ENCODE measurements at regions not wholly inside any gene's neighbourhood (a gene's known extent, or its start where the extent isn't known, plus 50 kb on each side); places are given as distances from the start of the nearest gene placed in this dataset.

DNA sequence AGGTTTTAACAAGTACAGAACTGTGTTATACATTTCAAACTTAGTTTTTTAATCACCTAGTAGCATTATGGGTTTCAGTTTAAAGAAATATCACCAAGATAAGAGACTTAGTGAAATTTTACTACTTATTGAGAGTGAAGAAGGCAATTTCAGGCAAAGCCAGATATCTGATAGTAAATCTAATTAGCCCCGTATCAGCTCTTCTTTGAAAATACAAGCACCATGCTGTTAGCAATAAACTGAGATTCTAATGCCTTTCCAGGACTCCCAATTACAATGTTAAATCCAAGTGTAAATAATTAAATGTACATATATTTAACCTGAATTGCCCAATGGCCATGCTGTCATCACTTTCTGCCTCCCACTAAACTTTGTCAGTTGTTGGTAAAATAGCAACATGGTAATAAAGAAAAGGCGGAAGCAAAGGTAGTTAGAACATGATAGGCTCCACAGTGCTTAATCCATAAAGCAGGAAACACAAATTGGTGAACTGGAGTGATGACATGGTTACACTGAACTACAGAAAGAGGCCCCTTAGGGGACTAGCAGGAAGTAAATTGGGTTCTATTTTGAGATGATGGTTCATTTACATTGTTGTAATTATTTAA lies 646.1 kb downstream of the C12orf50 start:
- ChIA-PET CTCF (no interaction called here), POLR2A (no interaction called here)
- no peak for TF ChIP-seq ARNT (IDR thresholded peaks at IDR 0.05)
- no peak for TF ChIP-seq SP1 (IDR thresholded peaks at IDR 0.05)
- TF ChIP-seq, protein P1, sequence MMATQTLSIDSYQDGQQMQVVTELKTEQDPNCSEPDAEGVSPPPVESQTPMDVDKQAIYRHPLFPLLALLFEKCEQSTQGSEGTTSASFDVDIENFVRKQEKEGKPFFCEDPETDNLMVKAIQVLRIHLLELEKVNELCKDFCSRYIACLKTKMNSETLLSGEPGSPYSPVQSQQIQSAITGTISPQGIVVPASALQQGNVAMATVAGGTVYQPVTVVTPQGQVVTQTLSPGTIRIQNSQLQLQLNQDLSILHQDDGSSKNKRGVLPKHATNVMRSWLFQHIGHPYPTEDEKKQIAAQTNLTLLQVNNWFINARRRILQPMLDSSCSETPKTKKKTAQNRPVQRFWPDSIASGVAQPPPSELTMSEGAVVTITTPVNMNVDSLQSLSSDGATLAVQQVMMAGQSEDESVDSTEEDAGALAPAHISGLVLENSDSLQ (IDR thresholded peaks at IDR 0.05): no peak
- no peak for TF ChIP-seq NFRKB (IDR thresholded peaks at IDR 0.05)
- TF ChIP-seq BHLHE40 (IDR thresholded peaks at IDR 0.05; ENCODE audit: borderline replicate concordance): no peak
- TF ChIP-seq HDGF (IDR thresholded peaks at IDR 0.05; ENCODE audit: borderline replicate concordance): no peak
- no peak for TF ChIP-seq FOXA1 (IDR thresholded peaks at IDR 0.05)
- TF ChIP-seq TARDBP (IDR thresholded peaks at IDR 0.05): no peak
- TF ChIP-seq LEF1 (IDR thresholded peaks at IDR 0.05; ENCODE audit: borderline replicate concordance): no peak
- no peak for TF ChIP-seq FOXM1 (IDR thresholded peaks at IDR 0.05; ENCODE audit: borderline replicate concordance)
- no peak for TF ChIP-seq CTBP1 (IDR thresholded peaks at IDR 0.05; ENCODE audit: borderline replicate concordance)
- TF ChIP-seq ELF4 (IDR thresholded peaks at IDR 0.05): no peak
- TF ChIP-seq SUZ12 (IDR thresholded peaks at IDR 0.05): no peak
- TF ChIP-seq FOXK2 (IDR thresholded peaks at IDR 0.05): no peak
- no peak for TF ChIP-seq L3MBTL2 (conservative IDR thresholded peaks at IDR 0.05)
- TF ChIP-seq ZNF384 (IDR thresholded peaks at IDR 0.05): no peak
- peak; percentile 6 for DNase-seq (ENCODE audit: extremely low spot score)

DNA sequence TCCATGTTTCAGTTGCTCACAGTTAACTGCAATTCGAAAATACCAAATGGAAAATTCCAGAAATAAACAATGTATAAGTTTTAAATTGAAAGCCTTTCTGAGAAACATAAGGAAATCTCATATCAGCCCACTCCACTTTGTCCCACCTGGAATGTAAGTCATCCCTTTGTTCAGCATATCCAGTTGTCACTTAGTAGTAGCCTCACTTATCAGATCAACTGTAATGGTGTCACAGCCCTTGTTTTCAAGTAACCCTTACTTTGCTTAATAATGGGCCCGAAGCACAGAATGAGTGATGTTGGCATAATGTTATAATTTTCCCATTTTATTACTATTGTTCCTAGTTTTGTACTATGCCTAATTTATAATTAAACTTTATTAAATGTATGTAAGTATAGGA lies 646.8 kb downstream of the C12orf50 start:
- CTCF ChIA-PET: no interaction called here
- no peak for TF ChIP-seq TARDBP (IDR thresholded peaks at IDR 0.05)
- no peak for TF ChIP-seq ELF4 (IDR thresholded peaks at IDR 0.05)
- TF ChIP-seq, protein P1 (IDR thresholded peaks at IDR 0.05): no peak
- no peak for TF ChIP-seq SP1 (IDR thresholded peaks at IDR 0.05)
- no peak for TF ChIP-seq LEF1 (IDR thresholded peaks at IDR 0.05; ENCODE audit: borderline replicate concordance)
- no peak for TF ChIP-seq ARNT (IDR thresholded peaks at IDR 0.05)
- no peak for TF ChIP-seq FOXA1 (IDR thresholded peaks at IDR 0.05)
- TF ChIP-seq FOXK2 (IDR thresholded peaks at IDR 0.05): no peak
- TF ChIP-seq NFRKB (IDR thresholded peaks at IDR 0.05): no peak
- no peak for TF ChIP-seq CTBP1 (IDR thresholded peaks at IDR 0.05; ENCODE audit: borderline replicate concordance)
- no peak for TF ChIP-seq SUZ12 (IDR thresholded peaks at IDR 0.05)
- TF ChIP-seq L3MBTL2 (conservative IDR thresholded peaks at IDR 0.05): no peak
- no peak for TF ChIP-seq BHLHE40 (IDR thresholded peaks at IDR 0.05; ENCODE audit: borderline replicate concordance)
- TF ChIP-seq ZNF384 (IDR thresholded peaks at IDR 0.05): no peak
- TF ChIP-seq FOXM1 (IDR thresholded peaks at IDR 0.05; ENCODE audit: borderline replicate concordance): no peak
- no peak for TF ChIP-seq HDGF (IDR thresholded peaks at IDR 0.05; ENCODE audit: borderline replicate concordance)
- DNase-seq (ENCODE audit: extremely low spot score): no peak
- POLR2A ChIA-PET: no interaction called here

DNA sequence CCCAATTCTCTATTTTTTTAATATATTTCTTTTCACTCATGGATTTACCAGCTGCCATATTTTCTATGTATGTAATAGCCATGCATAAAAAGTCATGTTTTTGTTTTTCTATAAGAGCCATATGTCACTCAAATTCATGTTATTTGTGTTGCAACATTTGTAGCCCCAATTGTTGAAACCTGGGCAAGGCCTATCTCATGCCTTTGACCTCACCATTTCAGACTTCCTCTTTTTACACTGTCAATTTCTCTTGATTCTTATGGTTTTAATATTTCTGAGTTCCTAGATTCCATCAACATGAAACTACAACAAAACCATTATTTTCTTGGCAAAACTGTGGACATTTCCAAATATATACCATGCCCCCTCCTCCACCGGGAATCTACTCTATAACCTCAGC lies 647.5 kb downstream of the C12orf50 start:
- DNase-seq (ENCODE audit: extremely low spot score): no peak
- POLR2A ChIA-PET: no interaction called here
- TF ChIP-seq ELF4 (IDR thresholded peaks at IDR 0.05) (no peak), NFRKB (IDR thresholded peaks at IDR 0.05) (no peak), FOXA1 (IDR thresholded peaks at IDR 0.05) (no peak), ZNF384 (IDR thresholded peaks at IDR 0.05) (no peak), HDGF (IDR thresholded peaks at IDR 0.05; ENCODE audit: borderline replicate concordance) (no peak), CTBP1 (IDR thresholded peaks at IDR 0.05; ENCODE audit: borderline replicate concordance) (no peak), FOXM1 (IDR thresholded peaks at IDR 0.05; ENCODE audit: borderline replicate concordance) (no peak)
- CTCF ChIA-PET: no interaction called here

DNA sequence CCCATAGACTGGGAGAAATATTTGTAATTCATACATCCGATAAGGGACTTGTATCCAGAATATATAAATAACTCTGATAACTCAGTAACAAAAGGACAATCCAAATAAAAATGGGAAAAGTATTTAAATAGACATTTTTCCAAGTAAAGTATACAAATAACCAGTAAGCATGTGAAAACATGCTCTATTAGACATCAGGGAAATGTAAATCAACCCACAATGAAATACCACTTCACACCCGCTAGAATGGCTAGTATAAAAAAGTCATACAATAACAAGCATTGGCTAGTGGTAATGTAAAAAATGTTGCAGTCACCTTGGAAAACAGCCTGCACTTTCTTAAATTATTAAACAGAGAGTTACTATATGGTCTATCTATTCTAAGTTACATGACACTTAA lies 650.7 kb downstream of the C12orf50 start:
- POLR2A ChIA-PET: no interaction called here
- CTCF ChIA-PET: interaction anchor here (0.6 kb wide), 1 partner anchor 1146 kb away, joined by 4 read pairs; no protein-coding TSS in a partner anchor
- DNase-seq (ENCODE audit: extremely low spot score): no peak
- TF ChIP-seq SUZ12 (IDR thresholded peaks at IDR 0.05) (no peak), L3MBTL2 (conservative IDR thresholded peaks at IDR 0.05) (no peak), ARNT (IDR thresholded peaks at IDR 0.05) (no peak), FOXM1 (IDR thresholded peaks at IDR 0.05; ENCODE audit: borderline replicate concordance) (no peak), FOXK2 (IDR thresholded peaks at IDR 0.05) (no peak), BHLHE40 (IDR thresholded peaks at IDR 0.05; ENCODE audit: borderline replicate concordance) (no peak), ELF4 (IDR thresholded peaks at IDR 0.05) (no peak), ZNF384 (IDR thresholded peaks at IDR 0.05) (no peak), NFRKB (IDR thresholded peaks at IDR 0.05) (no peak), CTBP1 (IDR thresholded peaks at IDR 0.05; ENCODE audit: borderline replicate concordance) (no peak), LEF1 (IDR thresholded peaks at IDR 0.05; ENCODE audit: borderline replicate concordance) (no peak), TARDBP (IDR thresholded peaks at IDR 0.05) (no peak), FOXA1 (IDR thresholded peaks at IDR 0.05) (no peak), SP1 (IDR thresholded peaks at IDR 0.05) (no peak), HDGF (IDR thresholded peaks at IDR 0.05; ENCODE audit: borderline replicate concordance) (no peak)
- TF ChIP-seq, protein P1 (IDR thresholded peaks at IDR 0.05): no peak

DNA sequence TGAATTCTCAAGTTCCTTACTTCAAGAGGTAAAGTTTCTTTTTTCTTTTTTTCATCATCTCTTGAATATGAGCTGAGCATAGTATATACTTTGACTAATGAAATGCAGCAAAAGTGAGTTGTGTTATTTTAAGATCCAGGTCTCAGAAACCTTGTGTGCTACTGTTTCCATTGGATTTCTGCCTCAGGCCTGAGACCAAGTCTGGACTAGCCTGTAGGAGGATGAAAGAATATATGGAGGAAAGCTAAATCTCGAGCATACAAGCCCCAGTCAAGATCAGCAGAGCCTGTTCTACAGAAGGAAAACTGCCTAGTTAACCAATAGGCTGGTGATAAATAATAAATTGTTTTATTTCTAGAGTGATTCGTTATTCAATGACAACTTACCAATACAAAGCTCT lies 652.5 kb downstream of the C12orf50 start:
- POLR2A ChIA-PET: no interaction called here
- no peak for DNase-seq (ENCODE audit: extremely low spot score)
- CTCF ChIA-PET: no interaction called here
- TF ChIP-seq CTBP1 (IDR thresholded peaks at IDR 0.05; ENCODE audit: borderline replicate concordance) (no peak), L3MBTL2 (conservative IDR thresholded peaks at IDR 0.05) (no peak), LEF1 (IDR thresholded peaks at IDR 0.05; ENCODE audit: borderline replicate concordance) (no peak), ARNT (IDR thresholded peaks at IDR 0.05) (no peak), SP1 (IDR thresholded peaks at IDR 0.05) (no peak)

DNA sequence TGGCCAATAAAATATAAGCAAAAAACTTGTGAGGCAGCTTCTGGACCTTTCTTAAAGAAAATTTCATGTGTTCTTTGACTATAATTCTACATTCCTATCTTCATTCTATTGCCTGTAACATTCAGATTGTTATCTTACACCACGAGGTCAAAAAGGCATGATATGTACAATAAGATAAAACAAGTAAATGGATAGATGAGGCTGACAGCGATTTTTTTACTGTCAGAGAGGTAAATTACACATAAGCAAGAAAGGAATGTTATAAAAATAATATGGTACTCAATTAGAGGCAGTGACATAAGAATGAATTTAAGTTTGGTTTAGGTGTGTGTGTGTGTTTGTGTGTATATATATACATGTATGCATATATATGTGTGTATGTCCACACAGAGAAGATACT lies 660.0 kb downstream of the C12orf50 start:
- ChIA-PET CTCF (no interaction called here), POLR2A (no interaction called here)
- DNase-seq (ENCODE audit: extremely low spot score): no peak

More for the DNA sequence above, 660.0 kb downstream of the C12orf50 start:
- TF ChIP-seq NFRKB (IDR thresholded peaks at IDR 0.05) (no peak), ARNT (IDR thresholded peaks at IDR 0.05) (no peak), CTBP1 (IDR thresholded peaks at IDR 0.05; ENCODE audit: borderline replicate concordance) (no peak), FOXA1 (IDR thresholded peaks at IDR 0.05) (no peak)

Measured in HEK293T (cell line).